HG02571 (cell line): ENCODE measurements at regions not wholly inside any gene's neighbourhood (a gene's known extent, or its start where the extent isn't known, plus 50 kb on each side); places are given as distances from the start of the nearest gene placed in this dataset.
"Not testable (repeated sequence)": the region's sequence is repeated elsewhere in the genome, so short reads cannot be mapped to it uniquely, and the experiment has no call there.

ENCODE experiments used
- ATAC-seq: cut with Tn5 transposase; IDR thresholded peaks from one replicate; pipeline ENCODE4 v1.9.1; 2021; ENCODE audit warnings: mild to moderate bottlenecking, moderate library complexity; ENCODE audit not compliant: unreplicated experiment

DNA sequence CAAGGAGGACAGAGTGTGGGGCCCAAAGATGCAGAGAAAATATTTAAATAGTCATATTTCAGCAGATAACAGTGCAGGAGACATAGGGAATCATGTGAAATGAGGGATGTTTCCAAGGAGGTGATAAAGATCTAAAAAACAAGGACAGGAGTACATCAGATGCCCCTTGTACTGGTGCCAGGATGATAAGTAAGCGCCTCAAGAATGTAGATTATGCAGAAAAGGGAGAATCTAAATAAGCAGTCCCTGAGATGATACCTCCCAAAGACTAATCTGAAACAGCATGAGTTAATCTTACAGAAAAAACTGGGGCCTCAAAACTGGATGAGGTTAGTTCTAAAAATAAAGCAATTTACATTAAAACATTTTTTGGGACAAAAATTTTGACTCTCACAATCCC lies 136.1 kb upstream of the WDFY3 start:
- ATAC-seq, result no peak

DNA sequence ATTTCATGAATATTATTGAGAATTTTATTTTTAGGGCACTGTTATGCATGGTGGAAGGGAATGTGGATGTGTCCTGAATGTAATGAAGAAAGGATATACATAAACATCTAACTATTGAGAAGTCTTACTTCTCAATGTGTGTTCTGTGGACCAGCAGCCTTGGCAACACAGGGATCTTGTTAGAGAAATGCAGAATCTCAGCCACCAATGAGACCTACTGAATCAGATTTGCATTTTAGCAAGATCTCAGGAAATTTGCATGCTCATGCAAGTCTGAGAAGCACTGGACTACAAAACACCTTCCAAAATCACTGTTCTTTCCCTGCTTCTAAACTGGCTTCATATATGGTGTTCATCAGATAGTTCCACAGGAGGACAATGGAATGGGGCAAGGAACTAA lies 139.7 kb upstream of the WDFY3 start:
- no peak for ATAC-seq

DNA sequence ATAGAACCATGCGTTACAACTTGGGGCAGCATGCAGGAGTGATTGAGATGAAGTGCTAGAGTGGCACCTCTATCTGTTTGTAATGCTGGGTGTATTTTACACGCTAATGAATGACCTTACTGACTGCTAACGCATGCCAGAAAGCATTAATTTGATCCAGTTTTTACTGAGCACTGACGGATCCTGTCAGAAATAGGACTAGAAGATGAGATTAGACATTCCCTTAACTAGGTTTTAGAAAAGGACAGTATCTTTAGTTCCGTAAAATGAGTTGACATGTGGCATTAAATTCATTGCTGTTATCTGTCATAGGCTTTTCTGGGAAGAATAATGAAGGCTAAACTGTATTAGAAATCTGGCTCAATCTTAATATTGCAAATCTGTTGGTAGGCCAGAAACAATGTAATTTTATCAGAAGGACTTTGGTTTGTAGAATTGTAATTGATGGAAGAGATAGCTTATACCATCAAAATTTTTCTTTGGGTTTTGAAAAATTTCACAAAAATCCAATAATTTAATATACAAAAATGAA lies 140.4 kb upstream of the WDFY3 start:
- ATAC-seq, result no peak

DNA sequence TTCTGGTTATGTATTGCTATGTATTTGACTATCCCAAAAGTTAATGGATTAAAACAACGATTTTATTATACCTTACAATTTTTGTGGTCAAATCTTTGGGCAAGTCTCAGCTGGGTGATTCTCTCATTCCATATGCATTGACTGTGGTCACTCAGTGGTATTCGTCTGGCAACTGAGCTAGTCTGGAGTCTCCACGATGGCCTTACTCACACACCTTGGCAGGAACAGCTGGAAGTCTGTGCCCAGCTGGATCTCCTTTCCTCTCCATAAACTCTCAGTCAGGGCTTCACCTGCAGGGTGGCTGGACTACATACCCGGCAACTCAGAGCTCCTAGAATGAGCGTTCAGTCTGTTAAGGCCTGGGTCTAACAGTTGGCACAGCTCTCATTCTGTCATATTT lies 141.1 kb upstream of the WDFY3 start:
- ATAC-seq, result no peak

DNA sequence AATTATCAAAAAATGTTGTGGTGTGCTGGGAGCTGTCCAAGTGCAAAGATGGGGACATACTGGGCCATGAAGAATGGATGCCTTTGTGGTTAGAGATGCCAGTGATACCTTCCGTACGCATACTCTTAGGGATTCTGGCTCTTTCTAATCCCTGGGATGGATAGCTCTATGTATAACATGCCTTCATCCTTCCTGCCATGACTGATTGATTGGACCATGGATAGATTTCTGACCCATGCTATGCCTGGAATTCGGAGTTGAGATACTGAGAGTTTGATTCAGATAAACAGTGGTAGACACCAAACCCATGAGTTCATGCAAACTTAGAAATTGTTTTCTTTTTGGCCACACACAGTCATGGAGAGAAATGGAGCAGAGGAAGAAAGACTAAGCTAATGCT lies 147.2 kb upstream of the WDFY3 start:
- ATAC-seq, result no peak

DNA sequence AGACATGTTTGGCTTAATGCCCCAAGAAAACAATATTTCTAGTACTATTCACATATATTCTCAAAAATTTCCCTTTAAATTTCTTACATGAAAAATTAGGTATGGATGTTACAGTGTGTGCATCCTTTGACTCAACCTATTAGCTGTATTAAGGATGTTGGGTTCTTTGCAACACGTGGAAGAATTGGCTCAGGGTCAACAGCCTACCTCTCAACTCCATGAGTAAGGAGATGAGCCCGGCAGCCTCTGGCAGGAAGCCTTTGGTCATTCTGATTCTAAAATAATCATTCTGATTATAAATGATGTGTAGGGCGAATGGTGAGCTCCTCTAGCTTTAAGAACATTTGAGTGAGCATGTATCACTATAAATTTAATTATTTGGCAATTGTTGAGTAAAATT lies 148.0 kb upstream of the WDFY3 start:
- no peak for ATAC-seq

DNA sequence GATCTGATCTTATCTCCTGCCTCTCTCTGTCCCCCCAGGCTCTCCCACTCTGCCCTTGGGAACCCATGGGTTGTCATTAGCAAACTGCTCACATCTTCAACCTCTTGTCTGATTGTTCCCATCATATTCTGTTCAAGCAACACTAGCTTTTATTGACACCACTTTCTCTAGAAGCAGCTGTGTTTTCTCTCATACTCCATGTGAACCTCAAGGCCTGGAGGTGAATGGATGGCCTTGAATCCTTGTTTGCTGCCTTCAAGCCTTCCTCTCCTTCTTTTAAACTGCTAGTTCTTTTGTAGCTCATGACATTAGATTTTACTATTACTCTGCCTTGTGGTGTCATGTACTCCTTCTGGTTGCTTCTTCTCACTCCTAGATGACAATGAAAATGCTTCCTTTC lies 149.5 kb upstream of the WDFY3 start:
- no peak for ATAC-seq

DNA sequence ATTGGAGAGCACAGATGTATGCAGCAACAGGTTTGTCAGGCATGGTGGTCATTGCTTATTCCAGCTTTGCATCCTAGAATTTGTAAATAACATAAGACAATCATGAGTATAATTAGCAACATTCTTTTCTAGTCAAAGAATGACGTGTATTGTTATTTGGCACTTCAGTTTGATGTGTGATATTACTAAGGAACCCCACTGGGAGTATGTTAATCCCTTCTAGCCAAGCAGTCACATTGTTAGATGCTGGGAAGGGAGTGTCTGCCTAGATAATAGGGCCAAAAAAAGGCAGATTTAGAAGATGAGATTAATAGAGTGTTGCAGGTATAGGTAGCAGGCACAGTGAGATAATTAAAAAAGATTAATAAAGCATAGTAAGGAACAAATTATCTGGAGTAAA lies 159.2 kb upstream of the WDFY3 start:
- no peak for ATAC-seq

DNA sequence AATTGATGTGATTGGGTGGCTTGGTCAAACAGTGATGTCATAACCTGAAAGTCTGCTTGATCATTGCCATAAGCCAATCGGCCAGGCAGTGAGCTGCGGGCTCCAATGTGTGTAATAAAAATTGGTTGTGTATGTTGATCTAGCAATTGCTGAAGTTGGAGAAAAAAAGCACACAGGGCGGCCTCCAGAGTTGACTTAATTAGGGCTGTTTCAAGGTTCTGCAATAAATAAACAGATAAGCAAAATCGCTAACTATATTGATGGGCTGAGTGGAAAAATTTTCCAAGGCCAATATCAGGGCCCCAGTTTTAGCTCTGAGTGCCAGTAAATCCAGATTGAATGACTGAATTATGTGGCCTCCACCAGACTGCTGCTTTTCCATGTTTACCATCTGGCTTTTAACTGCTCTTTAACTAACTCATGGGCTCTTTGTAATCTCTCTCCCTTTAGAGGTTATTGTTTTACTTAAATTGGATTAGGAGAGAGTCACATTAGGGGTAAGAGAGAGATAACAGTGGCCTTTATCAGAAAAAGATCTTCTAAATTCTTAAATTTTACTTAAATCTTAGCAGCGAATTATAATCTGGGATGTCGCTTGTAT lies 160.6 kb upstream of the WDFY3 start:
- ATAC-seq, result no peak

DNA sequence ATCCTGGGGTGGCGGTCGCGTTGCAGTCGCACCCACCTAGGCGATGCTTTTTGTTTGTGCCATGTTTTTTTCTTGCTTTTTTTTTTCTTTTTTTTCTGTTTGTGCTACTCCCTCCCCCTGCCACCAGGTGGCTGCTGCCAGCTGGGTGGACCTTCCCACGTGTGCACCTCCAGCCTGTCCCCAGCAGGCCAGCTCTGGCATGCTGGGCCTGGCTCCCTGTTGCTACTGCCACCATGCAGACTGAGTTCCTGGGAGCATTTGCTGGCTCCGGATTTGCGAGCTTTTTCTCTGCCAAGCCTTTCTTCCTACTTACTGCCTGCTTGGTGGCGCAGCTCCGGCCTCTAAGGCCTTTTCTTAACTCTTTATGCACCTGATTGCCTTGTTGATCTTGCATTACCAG lies 161.2 kb upstream of the WDFY3 start:
- peak; percentile 75 for ATAC-seq

DNA sequence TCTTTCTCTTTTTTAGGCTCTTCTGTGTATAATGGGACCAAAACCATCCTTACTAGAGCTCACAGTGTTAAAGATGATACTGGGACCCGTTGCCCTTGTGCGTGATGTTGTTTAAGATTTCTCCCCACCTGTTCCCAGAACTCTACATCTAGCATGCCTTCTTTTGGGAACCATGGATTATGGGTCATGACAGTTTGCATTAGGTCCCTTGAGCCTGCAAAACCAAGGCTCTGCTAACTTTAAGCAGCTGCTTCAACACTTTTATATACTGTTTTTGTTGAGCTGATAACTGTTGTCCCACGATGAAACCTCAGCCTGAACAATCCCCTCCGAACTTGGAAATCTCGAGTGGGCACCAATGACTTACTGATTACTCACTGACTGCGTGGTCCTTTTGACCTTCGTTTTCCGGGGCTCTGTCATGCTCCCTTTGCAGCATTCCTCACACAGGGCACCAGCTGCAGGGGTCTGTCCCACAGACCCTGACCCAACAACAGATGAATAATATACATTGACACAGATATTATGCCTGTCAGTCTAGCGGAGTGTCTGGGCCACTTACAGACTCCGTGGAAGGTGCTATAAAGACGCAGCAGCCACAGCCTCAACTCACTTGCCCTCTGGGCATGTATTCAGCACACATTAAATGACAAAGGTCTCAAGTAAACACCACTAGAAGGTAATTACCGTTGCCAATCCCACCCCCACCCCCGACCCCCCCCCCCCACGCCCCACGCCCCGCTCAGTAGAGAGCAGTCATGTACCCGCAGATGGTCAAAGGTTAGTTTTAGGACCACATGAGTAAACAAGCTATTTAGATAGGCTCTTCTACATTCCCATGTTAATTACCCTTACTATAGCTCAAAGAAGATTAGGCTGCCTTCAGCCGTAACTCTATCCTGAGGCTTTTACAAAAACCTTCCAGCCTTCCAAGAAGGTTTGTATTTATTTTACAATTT lies 162.0 kb upstream of the WDFY3 start:
- ATAC-seq, result no peak

DNA sequence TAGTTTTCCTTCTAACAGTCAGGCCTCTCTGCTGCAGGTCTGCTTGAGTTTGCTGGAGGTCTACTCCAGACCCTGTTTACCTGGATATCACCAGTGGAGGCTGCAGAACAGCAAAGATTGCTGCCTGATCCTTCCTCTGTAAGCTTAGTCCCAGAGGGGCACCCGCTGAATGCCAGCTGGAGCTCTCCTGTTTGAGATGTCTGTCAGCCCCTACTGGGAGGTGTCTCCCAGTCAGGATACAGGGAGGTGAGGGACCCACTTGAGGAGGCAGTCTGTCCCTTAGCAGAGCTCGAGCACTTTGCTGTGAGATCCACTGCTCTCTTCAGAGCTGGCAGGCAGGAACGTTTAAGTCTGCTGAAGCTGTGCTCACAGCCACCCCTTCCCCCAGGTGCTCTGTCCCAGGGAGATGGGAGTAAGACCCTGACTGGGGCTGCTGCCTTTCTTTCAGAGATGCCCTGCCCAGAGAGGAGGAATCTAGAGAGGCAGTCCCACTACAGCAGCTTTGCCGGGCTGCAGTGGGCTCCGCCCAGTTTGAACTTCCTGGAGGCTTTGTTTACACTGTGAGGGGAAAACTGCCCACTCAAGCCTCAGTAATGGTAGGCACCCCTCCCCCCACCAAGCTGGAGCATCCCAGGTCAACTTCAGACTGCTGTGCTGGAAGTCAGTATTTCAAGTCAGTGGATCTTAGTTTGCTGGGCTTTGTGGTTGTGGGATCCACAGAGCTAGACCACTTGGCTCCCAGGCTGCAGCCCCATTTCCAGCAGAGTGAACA lies 163.1 kb upstream of the WDFY3 start:
- ATAC-seq, result not testable (repeated sequence)

DNA sequence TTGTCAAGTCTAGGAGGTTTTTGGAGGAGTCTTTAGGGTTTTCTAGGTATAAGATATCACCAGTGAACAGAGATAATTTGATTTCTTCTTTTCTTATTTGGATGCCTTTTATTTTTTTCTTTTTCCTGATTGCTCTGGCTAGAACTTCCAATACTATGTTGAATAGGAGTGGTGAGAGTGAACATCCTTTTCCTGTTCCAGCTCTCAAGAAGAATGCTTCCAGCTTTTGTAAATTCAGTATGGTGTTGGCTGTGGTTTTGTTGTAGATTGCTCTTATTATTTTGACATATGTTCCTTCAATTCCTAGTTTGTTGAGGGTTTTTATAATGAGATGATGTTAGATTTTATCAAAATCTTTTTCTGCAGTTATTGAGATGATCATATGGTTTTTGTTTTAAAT lies 165.6 kb upstream of the WDFY3 start:
- no peak for ATAC-seq

DNA sequence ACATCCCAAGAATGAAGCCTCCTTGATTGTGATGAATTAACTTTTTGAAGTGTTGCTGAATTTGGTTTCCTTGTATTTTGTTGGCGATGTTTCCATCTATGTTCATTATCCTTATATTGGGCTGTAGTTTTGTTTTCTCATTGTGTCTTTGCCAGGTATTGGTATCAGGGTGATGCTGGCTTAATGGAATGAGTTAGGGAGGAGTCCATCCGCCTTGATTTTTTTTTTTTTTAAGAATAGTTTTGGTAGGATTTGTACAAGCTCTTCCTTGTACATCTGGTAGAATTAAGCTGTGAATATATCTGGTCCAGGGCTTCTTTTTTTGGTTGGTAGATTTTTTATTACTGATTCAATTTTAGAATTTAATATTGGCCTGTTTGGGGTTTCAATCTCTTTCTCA lies 166.1 kb upstream of the WDFY3 start:
- ATAC-seq, result no peak

DNA sequence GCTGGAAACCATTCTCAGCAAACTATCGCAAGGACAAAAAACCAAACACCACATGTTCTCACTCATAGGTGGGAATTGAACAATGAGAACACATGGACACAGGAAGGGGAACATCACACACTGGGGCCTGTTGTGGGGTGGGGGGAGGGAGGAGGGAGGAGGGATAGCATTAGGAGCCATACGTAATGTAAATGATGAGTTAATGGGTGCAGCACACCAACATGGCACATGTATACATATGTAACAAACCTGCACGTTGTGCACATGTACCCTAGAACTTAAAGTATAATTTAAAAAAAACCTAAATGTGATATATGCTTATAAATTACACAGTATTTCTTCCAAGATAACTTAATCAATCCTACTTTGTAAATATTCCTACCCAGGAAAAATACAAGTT lies 173.3 kb upstream of the WDFY3 start:
- ATAC-seq, result not testable (repeated sequence)

DNA sequence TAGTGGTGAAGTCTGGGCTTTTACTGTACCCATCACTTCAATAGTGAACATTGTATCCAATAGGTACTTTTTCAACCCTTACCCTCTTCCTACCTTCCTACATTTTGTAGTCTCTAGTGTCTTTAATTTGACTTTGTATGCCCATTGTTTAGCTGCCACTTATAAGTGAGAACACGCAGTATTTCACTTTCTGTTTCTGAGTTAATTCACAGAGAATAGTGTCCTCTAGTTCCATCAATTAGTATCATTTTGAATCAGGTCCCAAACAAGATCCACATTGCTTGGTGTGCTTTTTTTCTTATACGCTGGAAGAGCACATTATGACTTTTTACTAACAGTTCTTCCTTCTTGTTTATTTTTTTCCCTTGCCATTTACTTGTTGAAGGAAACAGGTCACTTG lies 176.0 kb upstream of the WDFY3 start:
- no peak for ATAC-seq

DNA sequence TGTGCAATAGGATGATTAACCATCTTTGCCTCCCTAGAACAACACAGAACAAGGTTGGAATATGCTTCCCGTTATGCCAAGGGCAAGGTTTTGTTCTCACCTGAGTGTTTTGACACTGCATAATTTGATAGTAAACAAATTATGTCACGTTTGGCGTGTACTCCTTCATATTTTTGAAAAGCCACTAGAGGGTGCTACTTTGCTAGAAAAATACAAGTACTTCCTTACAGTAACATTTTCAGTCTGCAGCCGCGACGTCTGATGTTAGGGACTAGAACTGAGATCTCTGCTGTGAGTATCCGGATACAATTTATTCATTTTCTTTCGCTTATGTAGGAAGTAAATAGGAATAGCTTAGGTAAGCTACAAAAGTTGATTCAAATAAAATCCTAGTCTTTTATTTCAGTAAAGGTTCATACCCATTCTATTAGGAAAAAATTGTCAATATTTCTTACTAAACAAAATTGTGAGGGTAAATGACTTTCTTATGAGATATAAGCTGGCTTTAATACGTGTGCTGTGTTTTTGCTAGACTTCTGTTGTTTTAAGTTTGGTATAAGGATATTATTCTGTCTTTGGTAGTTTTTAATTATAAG lies 181.1 kb upstream of the WDFY3 start:
- peak; percentile 79 for ATAC-seq

DNA sequence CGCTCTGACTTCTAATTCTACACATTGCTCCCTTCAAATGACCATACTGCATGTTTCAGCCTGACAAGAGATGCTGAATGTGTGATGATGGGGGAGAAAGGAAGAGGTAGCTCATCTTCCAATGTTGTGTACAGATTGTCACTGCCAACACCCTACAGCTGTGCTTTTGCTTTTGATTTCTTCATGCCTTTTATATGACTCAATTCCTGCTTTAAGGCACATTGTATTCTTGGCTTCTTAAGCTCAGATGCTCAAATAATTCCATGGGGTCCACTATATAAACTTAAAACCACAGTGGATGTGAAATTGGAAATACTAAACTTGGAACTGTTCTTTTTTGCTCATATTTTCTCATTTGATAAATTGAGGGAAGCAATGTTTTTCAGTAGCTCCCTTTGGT lies 183.2 kb upstream of the WDFY3 start:
- no peak for ATAC-seq

DNA sequence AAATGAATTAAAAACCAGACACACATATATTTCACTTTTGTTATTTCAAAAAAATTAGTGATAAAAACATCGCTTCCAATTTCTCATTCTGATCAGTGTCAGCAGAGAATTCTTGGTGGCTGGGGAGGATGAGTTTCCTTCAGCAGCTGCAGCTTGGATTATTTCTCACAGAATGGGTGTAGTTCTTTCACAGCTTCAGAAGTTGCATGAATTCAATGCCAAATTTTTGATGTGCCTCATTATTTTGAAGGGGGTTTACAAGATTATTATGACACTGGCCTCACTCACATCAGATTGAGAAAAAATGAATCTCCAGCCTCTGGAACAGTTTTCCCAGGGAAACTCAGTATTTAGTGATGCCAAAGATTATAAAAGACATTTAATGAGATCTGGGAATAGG lies 184.9 kb upstream of the WDFY3 start:
- ATAC-seq, result no peak

DNA sequence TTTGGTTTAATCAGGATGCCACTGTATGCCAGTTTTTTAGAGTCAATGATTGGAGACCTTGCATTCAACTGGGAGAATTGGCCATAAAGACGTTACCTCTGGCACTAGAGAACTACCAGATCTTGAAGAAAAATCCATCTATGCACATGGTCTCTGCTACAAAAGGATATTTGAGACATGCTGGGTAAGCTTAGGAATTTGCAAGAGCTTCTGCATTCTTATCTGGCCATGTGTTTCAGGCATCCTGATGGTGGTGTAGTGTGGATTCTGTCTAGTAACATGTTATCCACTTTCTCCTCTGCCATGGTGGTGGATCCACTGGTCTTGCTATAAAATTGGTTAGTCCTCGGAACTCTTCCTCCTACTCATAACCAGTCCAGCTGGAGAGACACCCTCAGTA lies 185.3 kb upstream of the WDFY3 start:
- ATAC-seq, result no peak

DNA sequence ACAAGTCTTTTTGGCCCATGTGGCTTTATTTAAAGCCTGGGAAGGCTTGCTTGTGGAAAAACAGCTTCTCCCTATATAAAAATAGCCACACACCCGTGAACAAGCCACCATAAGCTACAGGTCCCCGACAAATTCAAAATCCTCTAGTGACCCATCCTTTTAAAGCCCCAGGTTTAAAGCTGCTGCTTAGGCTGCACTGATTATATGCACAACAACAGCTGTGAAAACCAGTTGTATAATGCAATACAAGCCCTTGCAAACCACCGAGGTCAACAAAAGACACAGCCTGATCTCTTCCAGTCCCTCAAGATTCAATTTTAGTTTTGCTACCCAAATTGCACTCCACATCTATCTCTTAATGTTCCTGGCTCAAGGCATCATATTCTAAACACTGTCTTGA lies 186.0 kb upstream of the WDFY3 start:
- ATAC-seq, result no peak
